ENCODE measurements at regions not wholly inside any gene's neighbourhood (a gene's known extent, or its start where the extent isn't known, plus 50 kb on each side); places are given as distances from the start of the nearest gene placed in this dataset.

GRCh38 chr5:30676223-30676840, 517.2 kb upstream of the CDH6 start:
- Histone ChIP-seq H3K4me1 (no peaks in the 10 kb centered on the region), H3K36me3 (no peaks in the 10 kb centered on the region), H3K4me3 (no peak overlapping the region), H3K9me3 (peaks cover 7 to 24% of the 10 kb centered on the region in 2 donors), H3K27ac (no peak overlapping the region), H3K27me3 (no peaks in the 10 kb centered on the region)
- TF ChIP-seq CTCF (IDR thresholded peaks at IDR 0.05) (no peak), POLR2A (IDR thresholded peaks at IDR 0.05) (no peak), POLR2AphosphoS5 (IDR thresholded peaks at IDR 0.05) (no peak)
- DNase-seq (ENCODE audit: low spot score in 2 of 2) = no peak
- intact Hi-C loops (cut with DNase I; ENCODE audit: low total_unique reads) = no loop called here

GRCh38 chr5:30667293-30667692, 526.2 kb upstream of the CDH6 start:
- TF ChIP-seq POLR2A (IDR thresholded peaks at IDR 0.05) = no peak
- TF ChIP-seq POLR2AphosphoS5 (IDR thresholded peaks at IDR 0.05) = no peak
- no peak for TF ChIP-seq CTCF (IDR thresholded peaks at IDR 0.05)
- no peak for DNase-seq (ENCODE audit: low spot score in 2 of 2)
- Histone ChIP-seq H3K36me3 (no peaks in the 10 kb centered on the region), H3K9me3 (no peaks in the 10 kb centered on the region), H3K4me3 (no peak overlapping the region), H3K27ac (no peak overlapping the region), H3K4me1 (no peaks in the 10 kb centered on the region), H3K27me3 (no peaks in the 10 kb centered on the region)
- intact Hi-C loops (cut with DNase I; ENCODE audit: low total_unique reads) = no loop called here

- intact Hi-C loops (cut with DNase I; ENCODE audit: low total_unique reads) = no loop called here
- H3K27me3 ChIP-seq = no peaks in the 10 kb centered on the region
- H3K36me3 ChIP-seq = no peaks in the 10 kb centered on the region
- TF ChIP-seq POLR2A (IDR thresholded peaks at IDR 0.05) (no peak), CTCF (IDR thresholded peaks at IDR 0.05) (no peak), POLR2AphosphoS5 (IDR thresholded peaks at IDR 0.05) (no peak)
- no peak overlapping the region for H3K27ac ChIP-seq
- no peaks in the 10 kb centered on the region for H3K4me1 ChIP-seq
- no peaks in the 10 kb centered on the region for H3K9me3 ChIP-seq
- DNase-seq (ENCODE audit: low spot score in 2 of 2) = no peak
- no peak overlapping the region for H3K4me3 ChIP-seq
Observed at GRCh38 chr5:30663536-30663935, 530.0 kb upstream of the CDH6 start.

GRCh38 chr5:30662373-30662772, 531.1 kb upstream of the CDH6 start:
- Histone ChIP-seq H3K27me3 (no peaks in the 10 kb centered on the region), H3K9me3 (no peaks in the 10 kb centered on the region), H3K27ac (no peak overlapping the region), H3K36me3 (no peaks in the 10 kb centered on the region), H3K4me3 (no peak overlapping the region), H3K4me1 (no peaks in the 10 kb centered on the region)
- no peak for DNase-seq (ENCODE audit: low spot score in 2 of 2)
- intact Hi-C loops (cut with DNase I; ENCODE audit: low total_unique reads) = no loop called here
- TF ChIP-seq POLR2AphosphoS5 (IDR thresholded peaks at IDR 0.05) (no peak), POLR2A (IDR thresholded peaks at IDR 0.05) (no peak), CTCF (IDR thresholded peaks at IDR 0.05) (no peak)

- intact Hi-C loops (cut with DNase I; ENCODE audit: low total_unique reads) = no loop called here
- Histone ChIP-seq H3K27ac (no peak overlapping the region), H3K36me3 (no peaks in the 10 kb centered on the region), H3K4me3 (no peak overlapping the region), H3K9me3 (no peaks in the 10 kb centered on the region), H3K4me1 (no peaks in the 10 kb centered on the region), H3K27me3 (no peaks in the 10 kb centered on the region)
- no peak for DNase-seq (ENCODE audit: low spot score in 2 of 2)
- no peak for TF ChIP-seq POLR2AphosphoS5 (IDR thresholded peaks at IDR 0.05)
- TF ChIP-seq POLR2A (IDR thresholded peaks at IDR 0.05) = no peak
- no peak for TF ChIP-seq CTCF (IDR thresholded peaks at IDR 0.05)
Observed at GRCh38 chr5:30661730-30662129, 531.8 kb upstream of the CDH6 start.
